ENCODE measurements at regions not wholly inside any gene's neighbourhood (a gene's known extent, or its start where the extent isn't known, plus 50 kb on each side); places are given as distances from the start of the nearest gene placed in this dataset.

GRCh38 chr4:138945840-138946239, 69.7 kb upstream of the NOCT start:
- intact Hi-C loops (cut with DNase I): no loop called here

GRCh38 chr4:138945401-138945800, 70.2 kb upstream of the NOCT start:
- 57 to 70% methylated on average over 2 of the region's 2 CpGs for WGBS, 2 donors
- no peaks in the 10 kb centered on the region for H3K27me3 ChIP-seq

More at GRCh38 chr4:138945840-138946239, 69.7 kb upstream of the NOCT start:
- Histone ChIP-seq H3K36me3 (no peaks in the 10 kb centered on the region), H3K4me3 (no peak overlapping the region), H3K27me3 (no peaks in the 10 kb centered on the region), H3K9me3 (no peaks in the 10 kb centered on the region), H3K27ac (no peak overlapping the region), H3K4me1 (no peaks in the 10 kb centered on the region)
- 69 to 73% methylated on average over 1 of the region's 1 CpG for WGBS, 2 donors
- TF ChIP-seq CTCF (IDR thresholded peaks at IDR 0.05): no peak
- TF ChIP-seq POLR2A (IDR thresholded peaks at IDR 0.05): no peak
- DNase-seq: no peak

GRCh38 chr4:138943893-138944292, 71.7 kb upstream of the NOCT start:
- Histone ChIP-seq H3K36me3 (no peaks in the 10 kb centered on the region), H3K9me3 (no peaks in the 10 kb centered on the region), H3K27ac (no peak overlapping the region), H3K27me3 (no peaks in the 10 kb centered on the region), H3K4me3 (no peak overlapping the region), H3K4me1 (no peaks in the 10 kb centered on the region)
- intact Hi-C loops (cut with DNase I): no loop called here
- DNase-seq: no peak
- TF ChIP-seq CTCF (IDR thresholded peaks at IDR 0.05): no peak
- no peak for TF ChIP-seq POLR2A (IDR thresholded peaks at IDR 0.05)
- WGBS, 2 donors: 87 to 90% methylated on average over 5 of the region's 5 CpGs

More at GRCh38 chr4:138945401-138945800, 70.2 kb upstream of the NOCT start:
- H3K27ac ChIP-seq: no peak overlapping the region
- H3K36me3 ChIP-seq: no peaks in the 10 kb centered on the region
- intact Hi-C loops (cut with DNase I): no loop called here
- no peak for DNase-seq
- TF ChIP-seq CTCF (IDR thresholded peaks at IDR 0.05) (no peak), POLR2A (IDR thresholded peaks at IDR 0.05) (no peak)
- H3K9me3 ChIP-seq: no peaks in the 10 kb centered on the region
- H3K4me1 ChIP-seq: no peaks in the 10 kb centered on the region
- H3K4me3 ChIP-seq: no peak overlapping the region

- Histone ChIP-seq H3K4me1 (peaks cover 0 to 8% (median 0%) of the 10 kb centered on the region in 3 donors), H3K4me3 (no peak overlapping the region), H3K27ac (no peak overlapping the region), H3K27me3 (no peaks in the 10 kb centered on the region), H3K36me3 (no peaks in the 10 kb centered on the region), H3K9me3 (no peaks in the 10 kb centered on the region)
- WGBS, 2 donors: 80 to 100% methylated on average over 1 of the region's 1 CpG
- DNase-seq: no peak
- TF ChIP-seq POLR2A (IDR thresholded peaks at IDR 0.05) (no peak), CTCF (IDR thresholded peaks at IDR 0.05) (no peak)
- intact Hi-C loops (cut with DNase I): no loop called here
Measured at GRCh38 chr4:138941037-138941436, 74.5 kb upstream of the NOCT start.

GRCh38 chr4:138939960-138940359, 75.6 kb upstream of the NOCT start:
- DNase-seq: no peak
- Histone ChIP-seq H3K27me3 (no peaks in the 10 kb centered on the region), H3K27ac (no peak overlapping the region), H3K9me3 (no peaks in the 10 kb centered on the region), H3K4me1 (peaks cover 0 to 8% (median 0%) of the 10 kb centered on the region in 3 donors), H3K4me3 (no peak overlapping the region), H3K36me3 (no peaks in the 10 kb centered on the region)
- 56 to 65% methylated on average over 4 of the region's 4 CpGs for WGBS, 2 donors
- TF ChIP-seq POLR2A (IDR thresholded peaks at IDR 0.05) (no peak), CTCF (IDR thresholded peaks at IDR 0.05) (no peak)
- intact Hi-C loops (cut with DNase I): no loop called here

All from esophagus squamous epithelium (tissue), 5 donors.